ENCODE measurements at regions not wholly inside any gene's neighbourhood (a gene's known extent, or its start where the extent isn't known, plus 50 kb on each side); places are given as distances from the start of the nearest gene placed in this dataset.

- TF ChIP-seq POLR2AphosphoS5 (IDR thresholded peaks at IDR 0.05; ENCODE audit: low read depth, low read length) (no peak), POLR2A (IDR thresholded peaks at IDR 0.05; ENCODE audit: low read depth, low read length) (no peak), TAF1 (IDR thresholded peaks at IDR 0.05; ENCODE audit: borderline replicate concordance, low read depth, low read length) (no peak)
Observed at GRCh38 chr11:11038782-11039181, 180.9 kb upstream of the ZBED5 start.
